HG03442 (cell line): ENCODE measurements at regions not wholly inside any gene's neighbourhood (a gene's known extent, or its start where the extent isn't known, plus 50 kb on each side); places are given as distances from the start of the nearest gene placed in this dataset.

ENCODE experiments used
- ATAC-seq: cut with Tn5 transposase; IDR thresholded peaks from one replicate; pipeline ENCODE4 v1.9.1; 2021; ENCODE audit warnings: mild to moderate bottlenecking, moderate library complexity; ENCODE audit not compliant: unreplicated experiment

- peak; percentile 71 for ATAC-seq
Measured at GRCh38 chr10:52853704-52854103, 81.1 kb upstream of the MBL2 start.

- ATAC-seq = no peak
Measured at GRCh38 chr10:52836816-52837215, 64.2 kb upstream of the MBL2 start.
